OCI-LY1 (cell line): ENCODE measurements at regions not wholly inside any gene's neighbourhood (a gene's known extent, or its start where the extent isn't known, plus 50 kb on each side); places are given as distances from the start of the nearest gene placed in this dataset.

Source experiments
- H2AFZ ChIP-seq: fragments of 200-600 bp; sonication (generic), shearing (Covaris generic); 2 replicates; pipeline ENCODE4 v1.6.0; 2014; ENCODE audit warnings: antibody characterized with exemption, mild to moderate bottlenecking, low read length
- H3F3A ChIP-seq: fragments of 200-600 bp; sonication (generic), shearing (Covaris generic); 2 replicates; pipeline ENCODE4 v1.6.0; 2014; ENCODE audit warnings: mild to moderate bottlenecking, antibody characterized with exemption, low read length, moderate library complexity; ENCODE audit not compliant: insufficient read depth
- H3K27ac ChIP-seq: fragments of 200-600 bp; sonication (generic); 2 replicates; pipeline ENCODE4 v1.5.1; 2014; ENCODE audit warnings: low read length, mixed run types, mild to moderate bottlenecking, low read depth; ENCODE audit not compliant: poor library complexity, severe bottlenecking
- H3K27me3 ChIP-seq: fragments of 200-600 bp; sonication (generic); 2 replicates; pipeline ENCODE4 v1.6.0; 2014; ENCODE audit warnings: antibody characterized with exemption, mild to moderate bottlenecking, low read length, moderate library complexity; ENCODE audit not compliant: insufficient read depth
- H3K36me3 ChIP-seq: fragments of 200-600 bp; sonication (generic); 2 replicates; pipeline ENCODE4 v1.6.1; 2014; ENCODE audit warnings: mild to moderate bottlenecking, antibody characterized with exemption, low read length, moderate library complexity, mixed read lengths; ENCODE audit not compliant: insufficient read depth
- H3K4me1 ChIP-seq: fragments of 200-600 bp; sonication (generic); 2 replicates; pipeline ENCODE4 v1.5.1; 2014; ENCODE audit warnings: mild to moderate bottlenecking, low read length, moderate library complexity; ENCODE audit not compliant: insufficient read depth, severe bottlenecking
- H3K4me2 ChIP-seq: fragments of 200-600 bp; sonication (generic), shearing (Covaris generic); 2 replicates; pipeline ENCODE4 v1.6.1; 2014; ENCODE audit warnings: low read length
- H3K4me3 ChIP-seq: fragments of 200-600 bp; sonication (generic); 2 replicates; pipeline ENCODE4 v1.5.1; 2014; ENCODE audit warnings: low read length, low read depth, mild to moderate bottlenecking, mixed read lengths; ENCODE audit not compliant: poor library complexity, severe bottlenecking
- H3K79me2 ChIP-seq: fragments of 200-600 bp; shearing (Covaris generic); 2 replicates; pipeline ENCODE4 v1.6.1; 2016; ENCODE audit warnings: mixed run types, low read length, mixed read lengths; ENCODE audit not compliant: insufficient read depth
- H3K9ac ChIP-seq: fragments of 200-600 bp; sonication (generic), shearing (Covaris generic); 2 replicates; pipeline ENCODE4 v1.6.1; 2014; ENCODE audit warnings: mild to moderate bottlenecking, low read length, mixed read lengths
- H3K9me2 ChIP-seq: fragments of 200-600 bp; sonication (generic), shearing (Covaris generic); 2 replicates; pipeline ENCODE4 v1.6.1; 2014; ENCODE audit warnings: low read depth, mild to moderate bottlenecking, low read length, mixed read lengths
- H3K9me3 ChIP-seq: fragments of 200-600 bp; shearing (Covaris generic); 2 replicates; pipeline ENCODE4 v1.6.1; 2014; ENCODE audit warnings: low read length, mixed read lengths
- H4K20me1 ChIP-seq: fragments of 200-600 bp; sonication (generic), shearing (Covaris generic); 2 replicates; pipeline ENCODE4 v1.6.0; 2016; ENCODE audit warnings: mild to moderate bottlenecking, low read length; ENCODE audit not compliant: insufficient read depth
- EZH2 ChIP-seq: fragments of 200-600 bp; sonication (generic), shearing (Covaris generic); IDR thresholded peaks from 2 replicates; pipeline ENCODE4 v1.8.0; 2017; ENCODE audit warnings: borderline replicate concordance, mixed run types, mild to moderate bottlenecking, antibody characterized with exemption, low read length, moderate library complexity, mixed read lengths
- TF ChIP-seq, protein P1 (sequence below): fragments of 200-600 bp; sonication (generic), shearing (Covaris generic); IDR thresholded peaks from 2 replicates; pipeline ENCODE4 v1.5.1; 2017; ENCODE audit warnings: mild to moderate bottlenecking, antibody characterized with exemption, low read length, moderate library complexity, mixed read lengths

DNA sequence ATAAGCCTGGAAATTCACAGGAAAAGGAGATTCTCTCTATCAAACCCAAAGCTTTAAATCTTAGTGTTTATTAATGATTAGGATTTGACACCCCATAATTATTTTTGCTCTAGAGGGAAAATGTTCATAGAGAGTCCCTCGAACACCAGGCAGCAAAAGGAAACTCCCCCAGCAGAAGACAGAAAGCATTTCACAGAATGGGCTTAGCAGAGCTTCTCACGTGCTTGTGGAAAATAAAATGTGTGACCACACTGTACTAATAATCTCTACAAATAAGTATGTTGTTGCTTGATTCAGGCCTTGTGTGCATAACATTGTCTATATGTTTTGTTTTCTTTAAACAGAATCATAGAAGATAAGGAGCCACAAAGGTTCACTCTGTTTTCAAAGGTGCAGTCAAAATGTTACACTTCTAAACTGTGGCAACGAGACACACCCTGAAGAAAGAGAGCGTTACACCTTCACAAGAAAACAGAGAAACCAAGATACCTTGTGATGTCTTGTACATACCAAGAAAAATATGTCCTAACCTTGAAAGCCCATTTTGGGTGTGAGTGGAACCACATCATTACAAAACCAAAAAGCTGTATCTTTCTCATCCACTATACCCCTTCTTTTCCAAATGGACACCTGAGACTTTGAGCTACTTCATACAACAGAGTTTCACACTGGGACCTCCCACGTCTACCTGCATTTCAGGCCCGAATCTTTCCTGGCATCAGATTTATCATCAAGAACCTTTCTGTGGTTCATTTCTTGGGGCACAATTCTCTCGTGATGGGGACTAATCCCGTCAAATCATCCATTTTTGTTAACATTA is 282.5 kb downstream of the ETS1 start:
- H3K9me3 ChIP-seq = no peaks in the 10 kb centered on the region
- no peak overlapping the region for H3K4me2 ChIP-seq
- no peak overlapping the region for H3K4me3 ChIP-seq
- H3F3A ChIP-seq = no peaks in the 10 kb centered on the region
- H3K9ac ChIP-seq = no peak overlapping the region
- H3K27ac ChIP-seq = no peak overlapping the region
- H3K79me2 ChIP-seq = no peaks in the 10 kb centered on the region
- no peaks in the 10 kb centered on the region for H3K9me2 ChIP-seq
- no peak for TF ChIP-seq EZH2
- TF ChIP-seq, protein P1, sequence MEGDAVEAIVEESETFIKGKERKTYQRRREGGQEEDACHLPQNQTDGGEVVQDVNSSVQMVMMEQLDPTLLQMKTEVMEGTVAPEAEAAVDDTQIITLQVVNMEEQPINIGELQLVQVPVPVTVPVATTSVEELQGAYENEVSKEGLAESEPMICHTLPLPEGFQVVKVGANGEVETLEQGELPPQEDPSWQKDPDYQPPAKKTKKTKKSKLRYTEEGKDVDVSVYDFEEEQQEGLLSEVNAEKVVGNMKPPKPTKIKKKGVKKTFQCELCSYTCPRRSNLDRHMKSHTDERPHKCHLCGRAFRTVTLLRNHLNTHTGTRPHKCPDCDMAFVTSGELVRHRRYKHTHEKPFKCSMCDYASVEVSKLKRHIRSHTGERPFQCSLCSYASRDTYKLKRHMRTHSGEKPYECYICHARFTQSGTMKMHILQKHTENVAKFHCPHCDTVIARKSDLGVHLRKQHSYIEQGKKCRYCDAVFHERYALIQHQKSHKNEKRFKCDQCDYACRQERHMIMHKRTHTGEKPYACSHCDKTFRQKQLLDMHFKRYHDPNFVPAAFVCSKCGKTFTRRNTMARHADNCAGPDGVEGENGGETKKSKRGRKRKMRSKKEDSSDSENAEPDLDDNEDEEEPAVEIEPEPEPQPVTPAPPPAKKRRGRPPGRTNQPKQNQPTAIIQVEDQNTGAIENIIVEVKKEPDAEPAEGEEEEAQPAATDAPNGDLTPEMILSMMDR = no peak
- peaks cover 31% of the 10 kb centered on the region for H3K4me1 ChIP-seq
- H3K36me3 ChIP-seq = no peaks in the 10 kb centered on the region
- H4K20me1 ChIP-seq = no peaks in the 10 kb centered on the region
- H2AFZ ChIP-seq = no peak overlapping the region
- no peaks in the 10 kb centered on the region for H3K27me3 ChIP-seq

DNA sequence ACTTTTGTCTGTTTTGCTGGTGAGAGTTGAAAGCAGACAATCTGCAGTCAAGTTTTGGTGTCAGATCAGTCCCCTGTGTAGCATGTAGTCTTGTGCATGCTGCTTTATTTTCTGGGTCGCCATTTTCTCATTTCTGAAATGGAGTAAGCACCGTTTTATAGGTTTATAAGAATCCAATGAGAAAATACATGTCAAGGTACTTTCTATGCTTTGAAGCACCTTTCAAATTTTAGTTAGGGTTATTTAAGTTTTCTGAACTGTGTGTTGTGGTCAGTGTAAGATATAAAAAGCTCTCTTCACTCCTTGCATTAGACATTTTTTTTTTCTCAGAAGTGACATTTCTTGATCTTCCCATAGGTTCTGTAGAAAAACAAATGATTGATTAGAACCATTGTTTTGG is 283.2 kb downstream of the ETS1 start:
- no peaks in the 10 kb centered on the region for H3F3A ChIP-seq

DNA sequence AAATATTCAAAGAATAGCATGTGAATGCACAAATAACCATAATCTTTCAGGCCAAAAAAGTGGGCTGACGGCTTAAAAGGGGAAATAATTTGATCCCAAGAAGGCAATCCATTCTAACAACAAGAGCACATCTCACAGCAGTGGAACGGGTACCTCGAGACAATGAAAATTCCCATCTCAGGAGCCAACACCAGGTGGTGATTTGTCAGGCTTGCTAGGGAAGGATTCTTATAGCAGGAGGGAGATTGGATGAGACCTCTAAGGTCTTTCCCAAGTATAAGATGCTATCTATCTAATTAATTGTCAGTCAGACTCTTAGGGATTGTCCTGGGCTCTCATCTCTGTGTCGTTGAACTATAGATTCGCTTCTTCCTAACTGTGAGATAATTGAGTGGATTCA is 284.0 kb downstream of the ETS1 start:
- Histone ChIP-seq H4K20me1 (no peaks in the 10 kb centered on the region), H3K79me2 (no peaks in the 10 kb centered on the region), H3K9me3 (no peaks in the 10 kb centered on the region), H3K4me2 (no peak overlapping the region), H3K27ac (no peak overlapping the region), H3K4me3 (no peak overlapping the region), H2AFZ (no peak overlapping the region), H3K9me2 (no peaks in the 10 kb centered on the region), H3K4me1 (peaks cover 46% of the 10 kb centered on the region), H3K36me3 (no peaks in the 10 kb centered on the region), H3F3A (no peaks in the 10 kb centered on the region), H3K27me3 (no peaks in the 10 kb centered on the region), H3K9ac (no peak overlapping the region)
- no peak for TF ChIP-seq EZH2
- TF ChIP-seq, protein P1 = no peak

More for the DNA sequence above, 283.2 kb downstream of the ETS1 start:
- H3K36me3 ChIP-seq = no peaks in the 10 kb centered on the region
- H3K4me1 ChIP-seq = peaks cover 38% of the 10 kb centered on the region
- TF ChIP-seq EZH2 = no peak
- TF ChIP-seq, protein P1 = no peak
- no peak overlapping the region for H3K9ac ChIP-seq
- no peak overlapping the region for H2AFZ ChIP-seq
- no peaks in the 10 kb centered on the region for H3K27me3 ChIP-seq
- H3K4me2 ChIP-seq = no peak overlapping the region
- H4K20me1 ChIP-seq = no peaks in the 10 kb centered on the region
- no peaks in the 10 kb centered on the region for H3K9me3 ChIP-seq
- no peak overlapping the region for H3K27ac ChIP-seq
- no peak overlapping the region for H3K4me3 ChIP-seq
- H3K9me2 ChIP-seq = no peaks in the 10 kb centered on the region
- H3K79me2 ChIP-seq = no peaks in the 10 kb centered on the region
